ENCODE measurements at regions not wholly inside any gene's neighbourhood (a gene's known extent, or its start where the extent isn't known, plus 50 kb on each side); places are given as distances from the start of the nearest gene placed in this dataset.

GRCh38 chr3:96466441-96466840, 348.0 kb upstream of the EPHA6 start:
- Histone ChIP-seq H3K36me3 (ENCODE audit: control insufficient read depth in 2 of 2, extremely low read depth in 1 of 2, insufficient read depth in 2 of 2, low read length in 2 of 2) (no peaks in the 10 kb centered on the region), H3K4me1 (ENCODE audit: control insufficient read depth, extremely low read depth, insufficient read depth, low read length) (no peaks in the 10 kb centered on the region), H3K79me2 (ENCODE audit: control insufficient read depth, insufficient read depth, low read length) (no peaks in the 10 kb centered on the region), H3K9me1 (replicated peaks; ENCODE audit: control insufficient read depth, extremely low read depth, insufficient read depth, low read length) (no peaks in the 10 kb centered on the region), H3K9me3 (replicated peaks; ENCODE audit: control insufficient read depth, insufficient read depth, low read length) (no peaks in the 10 kb centered on the region), H3K9ac (replicated peaks; ENCODE audit: extremely low read depth, insufficient read depth, low read length) (no peak overlapping the region), H3K4me2 (ENCODE audit: insufficient read depth, low read length) (no peak overlapping the region), H4K20me1 (replicated peaks; ENCODE audit: control insufficient read depth, extremely low read depth, insufficient read depth, low read length) (no peaks in the 10 kb centered on the region), H3K4me3 (replicated peaks in 1 of 3; ENCODE audit: insufficient read depth in 1 of 3, low read depth in 1 of 3, low read length in 3 of 3) (no peak overlapping the region), H3K27me3 (ENCODE audit: control insufficient read depth in 2 of 2, insufficient read depth in 2 of 2, low read length in 2 of 2) (no peaks in the 10 kb centered on the region), H3K27ac (ENCODE audit: insufficient read depth, low read depth, low read length) (no peak overlapping the region), H2AFZ (ENCODE audit: low read depth, low read length) (no peak overlapping the region)
- ChIA-PET POLR2A (no interaction called here), CTCF (no interaction called here)
- no peak for FAIRE-seq
- no TSS peak for BruUV-seq (replicated peaks)
- TF ChIP-seq MYC (IDR thresholded peaks at IDR 0.05; ENCODE audit: low read depth, low read length) (no peak), POLR2AphosphoS5 (IDR thresholded peaks at IDR 0.05; ENCODE audit: insufficient read depth, low read depth, low read length) (no peak), POLR2A (IDR thresholded peaks at IDR 0.05; ENCODE audit: low read depth, low read length) (no peak), EZH2 (IDR thresholded peaks at IDR 0.05; ENCODE audit: borderline replicate concordance, low read depth, low read length, severe bottlenecking) (no peak), GATA2 (IDR thresholded peaks at IDR 0.05; ENCODE audit: insufficient read depth, insufficient read length, low read depth, low read length) (no peak), JUN (IDR thresholded peaks at IDR 0.05; ENCODE audit: borderline replicate concordance, insufficient read depth, insufficient read length, low read depth) (no peak), FOS (IDR thresholded peaks at IDR 0.05; ENCODE audit: borderline replicate concordance, insufficient read depth, low read length) (no peak)
- TF ChIP-seq, protein P1, sequence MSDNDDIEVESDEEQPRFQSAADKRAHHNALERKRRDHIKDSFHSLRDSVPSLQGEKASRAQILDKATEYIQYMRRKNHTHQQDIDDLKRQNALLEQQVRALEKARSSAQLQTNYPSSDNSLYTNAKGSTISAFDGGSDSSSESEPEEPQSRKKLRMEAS (IDR thresholded peaks at IDR 0.05; ENCODE audit: insufficient read depth, insufficient read length): no peak
- TF ChIP-seq, protein P2, sequence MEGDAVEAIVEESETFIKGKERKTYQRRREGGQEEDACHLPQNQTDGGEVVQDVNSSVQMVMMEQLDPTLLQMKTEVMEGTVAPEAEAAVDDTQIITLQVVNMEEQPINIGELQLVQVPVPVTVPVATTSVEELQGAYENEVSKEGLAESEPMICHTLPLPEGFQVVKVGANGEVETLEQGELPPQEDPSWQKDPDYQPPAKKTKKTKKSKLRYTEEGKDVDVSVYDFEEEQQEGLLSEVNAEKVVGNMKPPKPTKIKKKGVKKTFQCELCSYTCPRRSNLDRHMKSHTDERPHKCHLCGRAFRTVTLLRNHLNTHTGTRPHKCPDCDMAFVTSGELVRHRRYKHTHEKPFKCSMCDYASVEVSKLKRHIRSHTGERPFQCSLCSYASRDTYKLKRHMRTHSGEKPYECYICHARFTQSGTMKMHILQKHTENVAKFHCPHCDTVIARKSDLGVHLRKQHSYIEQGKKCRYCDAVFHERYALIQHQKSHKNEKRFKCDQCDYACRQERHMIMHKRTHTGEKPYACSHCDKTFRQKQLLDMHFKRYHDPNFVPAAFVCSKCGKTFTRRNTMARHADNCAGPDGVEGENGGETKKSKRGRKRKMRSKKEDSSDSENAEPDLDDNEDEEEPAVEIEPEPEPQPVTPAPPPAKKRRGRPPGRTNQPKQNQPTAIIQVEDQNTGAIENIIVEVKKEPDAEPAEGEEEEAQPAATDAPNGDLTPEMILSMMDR (IDR thresholded peaks at IDR 0.05; ENCODE audit: extremely low read depth in 1 of 2, insufficient read depth in 1 of 2, low read depth in 1 of 2, low read length in 2 of 2): no peak
- intact Hi-C loops (cut with micrococcal nuclease) (no loop called here), dilution Hi-C loops (cut with MboI; ENCODE audit: extremely low pct_ligation_motif_present, low sequenced_read_pairs) (no loop called here)
- no peak for DNase-seq (ENCODE audit: low read depth, low spot score)

All from endothelial cell of umbilical vein (primary cell).